ENCODE measurements at regions not wholly inside any gene's neighbourhood (a gene's known extent, or its start where the extent isn't known, plus 50 kb on each side); places are given as distances from the start of the nearest gene placed in this dataset.
A peak's percentile ranks its signal among the peaks of the same experiment; 100 is the strongest.

- no peak for DNase-seq
Measured at GRCh38 chr2:128578406-128579390, 260.0 kb upstream of the HS6ST1 start.

GRCh38 chr2:128579825-128580224, 261.2 kb upstream of the HS6ST1 start:
- no peak for DNase-seq

- DNase-seq, result no peak
Measured at GRCh38 chr2:128580988-128581848, 262.6 kb upstream of the HS6ST1 start.

- DNase-seq, result no peak
Measured at GRCh38 chr2:128581849-128582244, 263.2 kb upstream of the HS6ST1 start.

GRCh38 chr2:128584296-128584890, 265.7 kb upstream of the HS6ST1 start:
- no peak for DNase-seq

GRCh38 chr2:128585706-128586105, 267.0 kb upstream of the HS6ST1 start:
- DNase-seq, result no peak

- DNase-seq, result no peak
Measured at GRCh38 chr2:128589681-128590080, 271.0 kb upstream of the HS6ST1 start.

- DNase-seq, result no peak
Measured at GRCh38 chr2:128590309-128591021, 271.8 kb upstream of the HS6ST1 start.

GRCh38 chr2:128591022-128591860, 272.6 kb upstream of the HS6ST1 start:
- no peak for DNase-seq

GRCh38 chr2:128591861-128592822, 273.5 kb upstream of the HS6ST1 start:
- DNase-seq, result no peak

- no peak for DNase-seq
Measured at GRCh38 chr2:128593518-128593878, 274.8 kb upstream of the HS6ST1 start.

- peak; percentile 75 for DNase-seq
Measured at GRCh38 chr2:128593879-128594650, 275.4 kb upstream of the HS6ST1 start.

GRCh38 chr2:128594651-128594910, 275.9 kb upstream of the HS6ST1 start:
- no peak for DNase-seq

GRCh38 chr2:128594953-128595677, 276.4 kb upstream of the HS6ST1 start:
- DNase-seq, result no peak

GRCh38 chr2:128595763-128596395, 277.2 kb upstream of the HS6ST1 start:
- DNase-seq, result no peak

- no peak for DNase-seq
Measured at GRCh38 chr2:128596396-128597120, 277.9 kb upstream of the HS6ST1 start.

- DNase-seq, result no peak
Measured at GRCh38 chr2:128597121-128597762, 278.6 kb upstream of the HS6ST1 start.

All from left kidney (tissue), 1 donor.